PC-9 (cell line): ENCODE measurements at regions not wholly inside any gene's neighbourhood (a gene's known extent, or its start where the extent isn't known, plus 50 kb on each side); places are given as distances from the start of the nearest gene placed in this dataset.

Experiments
- BruUV-seq: library from RNA; stranded (reverse); fragments of 400-500 nt; replicated peaks from 2 replicates; lab custom pipeline; 2021; lab: Mats Ljungman, UMichigan
- CTCF ChIA-PET: fragments of 300-600 bp; sonication (Branson Sonifier 250); formaldehyde crosslinking; loops from one replicate; lab custom pipeline; 2022; ENCODE audit warnings: antibody characterized with exemption; lab: Charles Lee
- POLR2A ChIA-PET: fragments of 300-600 bp; sonication (Branson Sonifier 250); formaldehyde crosslinking; loops from one replicate; lab custom pipeline; 2022; ENCODE audit warnings: antibody characterized with exemption; ENCODE audit not compliant: unreplicated experiment; lab: Charles Lee
- DNase-seq, 2 experiments: peaks; one replicate each; pipeline versions ENCODE4 v3.0.0 to v3.0.0-alpha.2; 2015 to 2022; ENCODE audit warnings: mixed read lengths in 1 of 2
- H2AFZ ChIP-seq: fragments of 200-600 bp; sonication (generic); 2 replicates; pipeline ENCODE4 v1.8.1; 2017; ENCODE audit warnings: antibody characterized with exemption
- H3F3A ChIP-seq: fragments of 200-600 bp; sonication (generic); 2 replicates; pipeline ENCODE4 v1.8.1; 2017; ENCODE audit warnings: antibody characterized with exemption, mild to moderate bottlenecking, low read depth; ENCODE audit not compliant: insufficient read depth
- H3K27ac ChIP-seq: fragments of 200-600 bp; sonication (generic); 2 replicates; pipeline ENCODE4 v1.6.1; 2016; ENCODE audit warnings: mixed run types
- H3K27me3 ChIP-seq: fragments of 200-600 bp; sonication (generic); 2 replicates; pipeline ENCODE4 v1.6.1; 2016; ENCODE audit warnings: low read depth, mixed run types; ENCODE audit not compliant: insufficient read depth
- H3K36me3 ChIP-seq: fragments of 200-600 bp; sonication (generic); 2 replicates; pipeline ENCODE4 v1.6.1; 2016; ENCODE audit warnings: low read depth, mixed run types
- H3K4me1 ChIP-seq: fragments of 200-600 bp; sonication (generic); replicated peaks from 2 replicates; pipeline ENCODE4 v1.6.1; 2016; ENCODE audit warnings: mixed run types; ENCODE audit not compliant: insufficient read depth
- H3K4me2 ChIP-seq: fragments of 200-600 bp; sonication (generic); 2 replicates; pipeline ENCODE4 v1.6.1; 2017; ENCODE audit warnings: mixed run types
- H3K4me3 ChIP-seq: fragments of 200-600 bp; sonication (generic); 2 replicates; pipeline ENCODE4 v1.6.1; 2016; ENCODE audit warnings: mixed run types
- H3K79me2 ChIP-seq: fragments of 200-600 bp; sonication (generic); 2 replicates; pipeline ENCODE4 v1.6.1; 2017; ENCODE audit warnings: low read depth, mixed run types
- H3K9me2 ChIP-seq: fragments of 200-600 bp; sonication (generic); 2 replicates; pipeline ENCODE4 v1.8.1; 2017; ENCODE audit warnings: mild to moderate bottlenecking; ENCODE audit not compliant: insufficient read depth
- H3K9me3 ChIP-seq: fragments of 200-600 bp; sonication (generic); 2 replicates; pipeline ENCODE4 v1.8.1; 2016; ENCODE audit warnings: low read depth; ENCODE audit not compliant: insufficient read depth
- H4K20me1 ChIP-seq: fragments of 200-600 bp; sonication (generic); 2 replicates; pipeline ENCODE4 v1.8.1; 2017; ENCODE audit not compliant: insufficient read depth
- CTCF ChIP-seq: fragments of 200-600 bp; sonication (generic); conservative IDR thresholded peaks from 2 replicates; pipeline ENCODE4 v1.6.1; 2017; ENCODE audit warnings: mixed run types, antibody characterized with exemption, mild to moderate bottlenecking, moderate library complexity
- EZH2 ChIP-seq: fragments of 200-600 bp; sonication (generic); IDR thresholded peaks from 2 replicates; pipeline ENCODE4 v1.8.0; 2017; ENCODE audit warnings: antibody characterized with exemption, low read depth
- intact Hi-C: fragments of 100-400 bp; cut with micrococcal nuclease; formaldehyde crosslinking; loops from one replicate; pipeline ENCODE4 v1.10.0; 2022; ENCODE audit not compliant: unreplicated experiment

GRCh38 chr15:60243769-60244168 lies 154.0 kb downstream of the ANXA2 start:
- POLR2A ChIA-PET, result no interaction called here
- Histone ChIP-seq H3K27ac (no peak overlapping the region), H4K20me1 (no peaks in the 10 kb centered on the region), H3K4me3 (no peak overlapping the region), H3K79me2 (no peaks in the 10 kb centered on the region), H3K36me3 (no peaks in the 10 kb centered on the region), H3K4me2 (no peak overlapping the region), H3K4me1 (no peaks in the 10 kb centered on the region), H3K9me2 (no peaks in the 10 kb centered on the region), H2AFZ (no peak overlapping the region), H3K9me3 (no peaks in the 10 kb centered on the region), H3F3A (no peaks in the 10 kb centered on the region), H3K27me3 (no peaks in the 10 kb centered on the region)
- intact Hi-C loops, result no loop called here
- TF ChIP-seq EZH2, result no peak
- CTCF ChIA-PET, result no interaction called here
- DNase-seq, result peak in 1 of 2 experiments; percentile 39
- no TSS peak for BruUV-seq

GRCh38 chr15:60244813-60245212 lies 153.0 kb downstream of the ANXA2 start:
- no peaks in the 10 kb centered on the region for H3K4me1 ChIP-seq
- H3K9me2 ChIP-seq, result no peaks in the 10 kb centered on the region
- ChIA-PET CTCF (no interaction called here), POLR2A (no interaction called here)
- no peak overlapping the region for H3K4me3 ChIP-seq
- H2AFZ ChIP-seq, result no peak overlapping the region
- TF ChIP-seq EZH2, result no peak
- no peak for TF ChIP-seq CTCF
- no peaks in the 10 kb centered on the region for H4K20me1 ChIP-seq
- H3K79me2 ChIP-seq, result no peaks in the 10 kb centered on the region
- H3F3A ChIP-seq, result no peaks in the 10 kb centered on the region
- H3K9me3 ChIP-seq, result no peaks in the 10 kb centered on the region
- no peak for DNase-seq
- no peaks in the 10 kb centered on the region for H3K27me3 ChIP-seq
- no TSS peak for BruUV-seq
- no peaks in the 10 kb centered on the region for H3K36me3 ChIP-seq
- H3K27ac ChIP-seq, result no peak overlapping the region
- H3K4me2 ChIP-seq, result no peak overlapping the region
- intact Hi-C loops, result no loop called here

- no TSS peak for BruUV-seq
- TF ChIP-seq CTCF, result no peak
- TF ChIP-seq EZH2, result no peak
- no peak for DNase-seq
- H2AFZ ChIP-seq, result no peak overlapping the region
- ChIA-PET POLR2A (no interaction called here), CTCF (no interaction called here)
- H3K4me1 ChIP-seq, result no peaks in the 10 kb centered on the region
- H3K9me2 ChIP-seq, result no peaks in the 10 kb centered on the region
- H3F3A ChIP-seq, result no peaks in the 10 kb centered on the region
- intact Hi-C loops, result no loop called here
- no peaks in the 10 kb centered on the region for H4K20me1 ChIP-seq
- no peaks in the 10 kb centered on the region for H3K9me3 ChIP-seq
- no peak overlapping the region for H3K4me2 ChIP-seq
- H3K27ac ChIP-seq, result no peak overlapping the region
- no peak overlapping the region for H3K4me3 ChIP-seq
- no peaks in the 10 kb centered on the region for H3K27me3 ChIP-seq
- no peaks in the 10 kb centered on the region for H3K79me2 ChIP-seq
- no peaks in the 10 kb centered on the region for H3K36me3 ChIP-seq
These were observed 147.5 kb downstream of the ANXA2 start for GRCh38 chr15:60250316-60250715.
